HG03378 (cell line): ENCODE measurements at regions not wholly inside any gene's neighbourhood (a gene's known extent, or its start where the extent isn't known, plus 50 kb on each side); places are given as distances from the start of the nearest gene placed in this dataset.
A peak's percentile ranks its signal among the peaks of the same experiment; 100 is the strongest.

ENCODE experiments used
- ATAC-seq: cut with Tn5 transposase; IDR thresholded peaks from one replicate; pipeline ENCODE4 v1.9.1; 2021; ENCODE audit warnings: mild to moderate bottlenecking, moderate library complexity; ENCODE audit not compliant: unreplicated experiment

GRCh38 chr5:121296356-121296755, 555.3 kb upstream of the FTMT start:
- no peak for ATAC-seq

DNA sequence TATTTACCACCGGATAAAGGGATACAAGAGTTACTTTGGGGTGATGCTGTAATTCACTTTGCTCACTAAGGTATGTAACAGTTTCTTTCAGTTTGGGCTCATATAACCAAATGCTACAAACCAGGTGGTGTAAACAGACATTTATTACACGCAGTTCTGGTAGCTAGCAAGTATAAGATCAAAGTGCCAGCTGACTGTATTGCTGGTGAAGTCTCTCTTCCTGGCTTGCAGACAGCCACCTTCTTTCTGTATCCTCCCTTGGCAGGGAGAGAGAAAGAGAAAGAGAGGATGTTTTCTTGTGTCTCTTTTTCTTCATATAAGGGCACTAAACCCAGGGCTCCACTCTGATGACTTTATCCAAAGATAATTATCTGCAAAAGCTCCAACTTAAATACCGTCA, 552.5 kb upstream of the FTMT start:
- ATAC-seq = no peak

DNA sequence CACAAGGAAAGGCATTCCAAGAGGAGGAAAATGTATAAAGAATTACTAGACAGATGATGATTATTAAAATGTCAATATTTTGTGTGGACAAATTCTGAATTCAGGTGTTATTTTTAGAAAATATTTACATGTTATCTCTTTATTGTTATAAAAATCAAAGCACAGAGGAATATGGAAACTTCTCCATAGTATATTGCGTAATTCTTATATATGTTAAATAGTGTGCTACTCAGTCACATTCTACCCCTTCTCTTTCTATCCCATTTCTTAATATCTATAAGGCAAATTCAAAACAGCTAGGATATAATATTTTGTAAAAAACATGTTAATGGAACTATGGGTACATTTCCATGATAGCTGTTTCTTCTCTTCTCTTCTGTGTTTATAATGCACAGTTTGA, 546.8 kb upstream of the FTMT start:
- no peak for ATAC-seq

- ATAC-seq = no peak
These were observed 537.8 kb upstream of the FTMT start for GRCh38 chr5:121313886-121314285.

DNA sequence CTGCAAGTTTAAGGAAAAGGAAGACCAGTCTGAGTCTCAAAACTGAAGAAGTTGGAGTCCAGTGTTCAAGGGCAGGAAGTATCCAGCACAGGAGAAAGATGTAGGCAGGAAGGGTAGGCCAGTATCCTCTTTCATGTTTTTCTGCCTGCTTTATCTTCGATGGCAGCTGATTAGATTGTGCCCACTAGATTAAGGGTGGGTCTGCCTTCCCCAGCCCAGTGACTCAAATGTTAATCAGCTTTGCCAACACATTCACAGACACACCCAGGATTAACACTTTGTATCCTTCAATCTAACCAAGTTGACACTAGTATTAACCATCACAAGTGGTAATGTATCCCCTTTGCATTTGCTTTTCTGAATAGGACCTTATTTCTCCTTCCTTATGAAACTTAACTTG, 535.9 kb upstream of the FTMT start:
- no peak for ATAC-seq

DNA sequence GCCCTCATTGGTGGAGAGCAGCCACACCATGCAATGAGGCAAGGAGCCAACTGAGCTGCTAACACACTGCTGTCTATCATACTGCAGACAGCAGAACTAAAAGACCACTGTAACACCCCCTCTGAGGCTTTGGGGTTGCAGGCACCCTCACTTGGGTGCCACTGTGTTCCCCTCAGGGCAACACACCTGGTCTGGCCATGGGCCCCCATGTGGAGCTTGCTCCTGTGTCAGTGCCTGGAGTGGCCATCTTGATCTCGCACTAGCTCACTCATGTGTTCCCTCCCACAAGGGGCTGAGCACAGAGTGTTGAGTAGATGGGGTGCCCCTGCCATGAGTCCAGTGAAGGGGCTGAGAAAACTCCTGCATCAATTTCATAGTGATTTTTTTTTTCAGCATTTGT, 532.4 kb upstream of the FTMT start:
- ATAC-seq = no peak

- ATAC-seq = no peak
These were observed 525.8 kb upstream of the FTMT start for GRCh38 chr5:121325930-121326329.

DNA sequence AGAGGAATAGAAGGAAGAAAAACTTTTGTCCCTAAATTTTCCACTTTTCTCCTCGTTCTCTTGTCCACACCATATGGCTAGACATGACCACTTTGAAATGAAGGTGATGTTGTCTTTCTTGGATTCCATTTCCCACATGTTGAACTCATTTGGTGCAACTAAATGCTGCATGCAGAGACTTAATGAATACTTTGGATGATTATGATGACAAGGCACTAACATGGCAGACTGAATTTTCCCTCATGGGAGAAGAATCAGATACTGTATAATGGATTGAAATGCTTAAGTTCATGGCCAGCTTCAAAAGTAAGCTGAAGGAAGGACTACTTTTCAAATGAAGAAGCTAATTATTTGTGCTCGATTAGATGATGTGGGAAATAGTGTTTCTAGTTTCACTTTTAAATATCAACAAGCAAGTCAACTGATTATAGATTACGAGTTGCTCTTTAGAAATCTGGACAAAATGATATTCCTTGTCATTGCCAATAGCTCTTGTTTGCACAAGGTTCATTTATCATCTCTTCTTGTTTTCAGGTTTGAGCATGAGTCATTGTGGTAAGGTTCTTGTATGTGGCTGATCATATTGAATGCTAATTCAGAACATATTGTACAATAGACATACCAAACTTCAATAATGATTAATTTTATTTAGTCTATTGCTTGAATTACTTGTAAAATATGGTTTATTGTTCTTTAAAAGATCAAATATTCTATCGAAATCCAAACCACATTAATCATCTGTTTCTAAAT, 501.3 kb upstream of the FTMT start:
- no peak for ATAC-seq

- ATAC-seq = no peak
These were observed 485.2 kb upstream of the FTMT start for GRCh38 chr5:121366515-121366914.

DNA sequence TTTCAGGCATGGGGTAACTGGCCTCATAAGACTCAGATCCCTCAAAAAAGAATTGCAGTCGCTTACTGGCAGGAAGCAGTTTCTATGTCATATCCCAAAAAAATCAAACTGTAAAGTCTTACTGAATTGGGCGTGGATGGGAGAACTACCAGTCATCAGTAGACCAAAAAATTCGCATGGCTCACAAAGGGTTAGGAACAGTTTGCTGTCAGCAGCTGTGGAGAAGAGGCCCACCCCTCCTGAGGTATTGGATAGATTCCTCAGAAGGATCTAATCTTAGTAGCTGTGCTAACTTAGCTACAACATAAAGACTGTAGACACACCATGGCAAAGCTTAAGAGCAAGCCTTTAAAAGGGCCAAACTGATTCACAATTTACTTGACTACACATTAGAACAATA, 478.3 kb upstream of the FTMT start:
- no peak for ATAC-seq

DNA sequence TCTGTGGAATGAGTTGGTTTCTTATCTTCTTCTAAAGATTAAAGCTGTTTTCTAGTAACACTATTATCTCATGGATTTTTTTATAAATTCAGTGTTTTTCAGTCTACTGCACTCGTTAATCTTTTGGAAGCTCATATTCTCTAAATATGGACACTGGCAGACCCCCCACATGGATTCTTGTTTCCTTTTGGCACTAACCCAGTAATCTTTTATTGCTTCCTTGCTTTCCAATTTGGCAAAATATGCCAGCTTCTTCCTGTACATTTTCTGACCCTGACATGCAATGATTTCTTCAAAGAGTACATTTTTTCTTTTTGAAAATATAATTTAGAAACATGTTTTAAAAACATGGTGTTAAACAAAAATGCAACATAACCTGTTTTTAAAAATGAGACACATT, 474.2 kb upstream of the FTMT start:
- ATAC-seq = no peak

GRCh38 chr5:121378046-121378445, 473.6 kb upstream of the FTMT start:
- no peak for ATAC-seq

DNA sequence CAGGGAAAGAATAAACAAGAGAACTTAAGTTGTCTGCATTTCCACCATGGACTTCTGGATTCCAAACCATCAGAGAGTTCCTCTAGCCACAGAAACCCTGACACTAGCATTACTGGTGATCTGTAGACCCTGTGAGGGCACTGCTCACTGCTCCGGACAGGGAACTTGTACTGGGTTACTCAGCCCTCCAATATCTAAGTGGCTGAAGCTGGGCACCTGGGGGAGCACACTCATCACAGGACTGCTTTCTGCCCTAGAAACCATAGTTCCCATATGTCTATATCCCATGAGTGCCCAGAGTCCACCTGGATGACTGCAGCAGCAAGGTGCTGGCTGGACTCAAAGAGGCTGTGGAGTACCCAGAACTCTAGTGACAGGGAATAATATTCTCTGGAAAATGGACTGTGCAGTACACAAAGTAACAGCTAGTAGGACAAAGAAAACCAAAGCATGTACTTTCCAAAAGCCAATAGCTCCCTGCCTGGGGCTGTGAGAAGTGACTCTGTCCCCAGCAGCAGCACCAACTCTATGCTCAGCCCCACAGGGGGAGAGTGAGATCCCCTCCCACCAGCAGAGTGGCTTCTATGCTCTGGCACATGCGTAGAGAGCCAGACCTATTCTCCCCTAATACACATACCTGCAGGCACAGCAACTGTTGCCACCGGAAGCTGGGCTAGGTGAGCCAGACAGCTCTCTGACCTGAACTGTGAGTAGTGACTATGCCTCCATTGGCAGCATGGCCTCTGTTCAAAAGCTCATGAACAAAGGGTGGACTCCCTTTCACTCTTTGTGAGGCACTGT, 472.9 kb upstream of the FTMT start:
- ATAC-seq = no peak

DNA sequence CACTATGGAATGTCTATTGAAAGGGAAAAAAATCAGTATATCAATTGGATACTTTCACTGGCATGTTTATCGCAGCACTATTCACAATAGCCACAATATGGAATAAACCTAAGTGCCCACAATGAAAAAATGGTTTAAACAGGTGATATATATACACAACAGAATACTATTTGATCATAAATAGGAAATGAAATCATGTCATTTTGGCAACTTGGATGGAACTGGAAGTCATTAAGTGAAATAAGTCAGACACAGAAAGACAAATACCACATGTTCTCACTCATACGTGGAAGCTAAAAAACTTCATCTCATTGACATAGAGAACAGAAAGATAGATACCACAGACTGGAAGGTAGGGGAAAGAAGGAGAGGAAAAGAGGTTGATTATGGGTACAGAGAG, 471.6 kb upstream of the FTMT start:
- no peak for ATAC-seq

DNA sequence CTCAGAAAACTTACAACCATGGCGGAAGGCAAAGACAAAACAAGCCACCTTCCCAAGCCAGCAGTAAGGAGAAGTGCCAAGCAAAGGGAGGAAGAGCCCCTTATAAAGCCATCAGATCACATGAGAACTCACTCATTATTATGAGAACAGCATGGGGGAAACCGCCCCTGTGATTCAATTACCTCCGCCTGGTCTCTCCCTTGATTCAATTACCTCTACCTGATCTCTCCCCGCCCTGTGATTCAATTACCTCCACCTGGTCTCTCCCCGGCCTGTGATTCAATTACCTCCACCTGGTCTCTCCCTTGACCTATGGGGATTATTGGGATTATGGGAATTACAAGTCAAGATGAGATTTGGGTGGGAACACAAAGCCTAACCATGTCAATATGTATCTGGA, 467.3 kb upstream of the FTMT start:
- no peak for ATAC-seq

DNA sequence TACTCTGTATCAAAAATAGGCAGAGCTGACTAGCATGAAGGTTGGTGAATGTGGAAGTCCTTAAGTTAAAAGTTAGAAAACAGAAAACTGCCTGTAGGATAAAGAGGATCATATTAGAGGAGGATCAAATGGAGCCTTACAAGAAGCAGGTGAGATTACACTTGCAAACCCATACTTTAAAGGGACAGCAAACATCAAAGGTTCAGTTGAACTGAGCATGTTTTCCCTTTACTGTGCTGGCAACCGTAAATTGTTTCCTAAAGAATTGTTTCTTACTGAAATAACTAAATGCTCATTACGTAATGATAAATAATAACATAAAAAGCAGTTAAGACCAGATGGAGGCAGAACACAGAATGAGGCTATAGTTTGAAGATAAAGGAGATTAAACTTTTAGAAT, 465.3 kb upstream of the FTMT start:
- no peak for ATAC-seq

DNA sequence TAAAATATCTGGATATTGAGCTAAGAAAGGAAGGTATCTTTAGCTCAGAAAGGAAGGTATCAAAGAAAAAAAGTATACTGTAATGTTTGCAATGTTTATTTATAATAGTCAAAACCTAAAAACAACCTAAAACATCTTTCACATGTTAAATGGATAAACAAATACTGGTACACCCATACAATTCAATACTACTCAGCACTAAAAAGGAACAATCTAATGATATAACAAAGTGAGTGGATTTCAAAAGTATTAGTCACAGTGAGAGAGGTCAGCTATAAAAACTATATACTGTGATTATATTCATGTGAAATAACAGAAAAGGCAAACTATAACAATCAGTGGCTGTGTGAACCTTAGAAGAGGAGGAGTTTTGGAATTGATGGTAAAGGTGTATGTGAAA, 455.0 kb upstream of the FTMT start:
- ATAC-seq = no peak

DNA sequence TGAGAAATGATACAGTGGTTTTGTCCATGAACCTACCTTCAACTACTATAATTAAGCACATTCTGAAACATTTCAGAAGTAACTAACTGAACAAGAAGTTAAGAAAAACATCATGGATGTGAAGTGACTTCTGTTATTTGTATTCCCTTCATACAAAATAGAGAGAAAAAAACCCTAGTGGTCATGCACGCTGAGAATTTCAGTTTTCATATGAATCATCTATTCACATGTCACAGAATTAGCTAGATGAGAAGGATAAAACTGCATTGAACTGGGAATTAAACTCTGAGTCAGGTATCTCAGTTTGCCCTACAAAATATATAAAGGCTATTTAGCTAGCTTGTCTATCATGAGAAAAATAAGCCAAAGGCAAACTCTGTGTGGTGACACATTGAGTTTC, 451.8 kb upstream of the FTMT start:
- ATAC-seq = peak; percentile 92

DNA sequence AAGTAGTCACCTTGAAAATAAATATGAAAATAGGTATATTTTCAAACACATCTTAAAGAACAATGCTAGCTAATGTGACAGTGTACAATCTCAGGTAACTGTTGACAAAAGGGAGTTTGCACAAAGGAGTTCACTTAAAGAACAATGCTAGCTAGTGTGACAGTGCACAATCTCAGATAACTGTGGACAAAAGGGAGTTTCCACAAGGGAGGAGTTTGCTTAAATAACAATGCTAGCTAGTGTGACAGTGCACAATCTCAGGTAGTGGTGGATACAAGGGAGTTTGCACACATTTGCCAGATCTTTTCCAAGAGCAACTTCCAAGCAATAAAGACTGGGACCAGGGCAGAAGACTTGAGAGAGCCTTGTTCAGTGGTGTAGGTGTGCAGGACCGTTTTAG, 442.9 kb upstream of the FTMT start:
- no peak for ATAC-seq

DNA sequence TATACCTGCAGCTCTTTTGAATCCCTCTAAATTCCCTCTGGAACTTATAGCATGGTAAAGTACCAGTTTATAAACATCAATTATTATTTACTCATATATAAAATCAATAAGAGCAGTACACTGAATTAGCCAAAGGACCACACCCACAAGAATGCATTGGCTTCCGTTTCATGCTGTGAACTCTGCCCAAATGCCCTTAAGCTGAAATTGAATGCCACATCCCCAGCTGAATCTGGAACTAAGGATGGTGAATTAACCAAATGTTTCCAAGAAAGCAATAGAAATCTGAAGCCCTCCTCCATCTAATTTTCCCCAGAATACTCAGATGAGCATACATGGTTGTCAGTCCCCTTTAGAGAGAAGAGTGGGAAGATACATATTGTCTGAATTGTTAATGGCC, 436.4 kb upstream of the FTMT start:
- no peak for ATAC-seq

- ATAC-seq = no peak
These were observed 430.0 kb upstream of the FTMT start for GRCh38 chr5:121421646-121422045.

- ATAC-seq = no peak
These were observed 426.7 kb upstream of the FTMT start for GRCh38 chr5:121424976-121425375.

GRCh38 chr5:121426153-121426552, 425.5 kb upstream of the FTMT start:
- ATAC-seq = no peak
